Fibroblast of peridontal ligament (primary cell): ENCODE measurements at regions not wholly inside any gene's neighbourhood (a gene's known extent, or its start where the extent isn't known, plus 50 kb on each side); places are given as distances from the start of the nearest gene placed in this dataset.

ENCODE experiments used
- DNase-seq: peaks from one replicate; pipeline ENCODE4 v3.0.0-alpha.2; 2010; ENCODE audit errors: extremely low read depth

DNA sequence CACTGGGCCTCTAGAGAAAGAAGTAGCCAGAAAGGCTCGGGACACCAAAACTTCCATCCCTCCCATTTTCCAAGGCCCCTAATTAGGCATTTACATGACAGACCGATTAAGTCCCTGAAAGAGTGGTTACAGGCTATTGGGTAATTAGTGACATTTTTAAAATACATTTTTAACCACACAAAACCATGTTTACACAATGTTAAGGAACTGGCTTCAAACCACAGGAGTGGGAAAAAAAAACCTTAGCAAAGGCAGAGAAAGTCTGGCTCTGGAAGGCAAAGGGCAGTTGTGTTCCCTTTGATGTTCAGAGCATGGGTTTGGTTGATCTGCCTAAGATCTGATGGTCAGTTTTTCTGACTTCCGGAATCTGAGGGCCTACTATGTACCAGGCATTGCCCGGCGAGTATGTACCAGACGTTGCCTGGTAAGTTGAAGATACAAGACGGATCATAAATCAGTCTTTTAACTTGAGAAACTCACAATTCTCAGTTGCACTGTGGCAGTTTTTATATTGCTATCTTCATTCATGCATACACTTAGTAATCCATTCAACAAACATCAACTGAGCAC is 576.5 kb downstream of the MED13L start:
- peak; percentile 15 for DNase-seq

DNA sequence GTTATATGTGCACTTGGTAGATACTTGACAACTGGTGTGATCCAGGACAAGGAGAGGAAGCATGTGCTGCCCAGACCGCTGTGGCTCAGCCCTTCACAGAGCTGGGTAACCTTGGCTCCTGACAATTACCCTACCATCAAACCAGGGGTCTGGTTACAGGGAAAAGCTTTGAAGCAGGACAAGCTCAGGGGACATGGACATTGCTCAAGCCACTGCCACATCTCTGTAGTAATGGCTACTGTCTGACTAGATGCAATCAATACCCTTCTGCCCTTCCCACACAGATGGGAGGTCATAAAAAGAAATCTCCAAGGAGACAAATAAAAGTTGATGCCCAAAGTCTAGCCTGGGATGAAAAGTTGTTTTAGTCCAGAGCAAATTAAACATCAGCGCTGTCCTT is 577.4 kb downstream of the MED13L start:
- no peak for DNase-seq

DNA sequence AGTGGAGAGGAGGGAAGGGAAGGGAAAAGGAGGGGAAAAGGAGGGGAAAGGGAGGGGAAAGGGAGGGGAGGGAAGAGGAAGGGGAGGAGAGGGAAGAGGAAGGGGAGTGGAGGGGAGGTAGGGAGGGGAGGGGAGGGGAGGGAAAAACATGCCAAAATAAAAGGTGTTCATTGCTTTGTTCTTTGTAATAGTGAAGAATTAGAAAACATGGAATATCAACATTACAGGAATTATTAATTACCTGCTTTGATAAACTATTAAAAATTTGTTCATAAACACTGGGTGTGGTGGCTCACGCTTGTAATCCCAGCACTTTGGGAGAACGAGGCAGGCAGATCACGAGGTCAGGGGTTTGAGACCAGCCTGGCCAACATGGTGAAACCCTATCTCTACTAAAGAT is 579.2 kb downstream of the MED13L start:
- no peak for DNase-seq

DNA sequence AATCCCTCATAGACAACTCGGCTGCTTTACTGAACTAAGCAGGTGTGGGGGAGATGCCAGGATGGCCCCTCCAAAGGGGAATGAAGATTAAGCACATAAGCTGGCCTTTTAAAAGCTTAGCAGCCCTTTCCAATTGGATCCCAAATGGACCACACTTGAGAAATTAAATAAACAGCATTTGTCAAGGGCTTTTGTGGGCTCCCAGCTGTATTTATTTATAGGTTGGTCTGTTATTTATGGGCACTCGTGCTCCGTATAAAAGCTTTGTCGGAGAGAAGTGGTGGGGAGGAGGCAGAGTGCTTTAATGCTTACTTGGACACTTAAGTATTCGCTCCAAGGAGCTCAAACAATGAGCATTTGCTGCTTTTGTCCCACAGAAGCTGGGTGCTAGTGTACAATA is 580.2 kb downstream of the MED13L start:
- no peak for DNase-seq

GRCh38 chr12:115694564-115694963 is 582.9 kb downstream of the MED13L start:
- DNase-seq, result no peak

DNA sequence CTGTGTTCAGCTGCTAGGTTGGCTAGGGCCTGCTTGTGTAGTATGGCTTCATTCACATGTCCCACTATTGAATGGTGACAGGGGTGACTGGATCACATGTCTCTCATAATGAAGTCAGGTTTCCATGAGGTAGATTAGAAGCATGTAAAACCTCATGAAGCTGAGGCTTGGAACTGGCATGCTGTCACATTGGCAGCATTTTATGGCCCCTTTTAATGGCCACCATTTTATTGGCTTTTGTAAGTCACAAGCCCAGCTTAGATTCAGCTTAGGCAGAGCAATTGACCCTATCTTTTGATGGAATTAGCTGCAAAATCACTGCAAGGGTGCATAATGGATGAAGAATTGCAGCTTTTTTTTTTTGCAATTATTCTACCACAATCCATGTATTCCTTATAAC is 583.5 kb downstream of the MED13L start:
- DNase-seq, result no peak

DNA sequence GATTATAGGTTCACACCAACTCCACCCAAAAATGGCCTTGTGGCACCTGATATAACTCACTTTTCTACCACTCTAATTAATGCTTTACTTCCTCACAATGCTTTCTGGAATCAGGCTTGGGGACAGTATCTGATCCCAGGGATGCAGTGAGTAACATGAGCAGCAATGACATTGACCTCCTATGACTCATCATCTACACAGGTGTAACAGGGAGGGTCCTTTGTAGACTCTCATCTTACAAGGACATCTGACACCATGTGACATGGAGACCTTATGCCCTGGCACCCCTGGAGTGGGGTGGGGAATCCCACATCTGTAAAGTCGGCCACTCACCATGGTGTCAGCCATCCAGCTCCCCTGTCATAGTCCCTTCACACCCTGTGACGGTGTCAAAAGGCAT is 586.4 kb downstream of the MED13L start:
- no peak for DNase-seq

- DNase-seq, result no peak
Measured at GRCh38 chr12:115687094-115687493, 590.4 kb downstream of the MED13L start.

DNA sequence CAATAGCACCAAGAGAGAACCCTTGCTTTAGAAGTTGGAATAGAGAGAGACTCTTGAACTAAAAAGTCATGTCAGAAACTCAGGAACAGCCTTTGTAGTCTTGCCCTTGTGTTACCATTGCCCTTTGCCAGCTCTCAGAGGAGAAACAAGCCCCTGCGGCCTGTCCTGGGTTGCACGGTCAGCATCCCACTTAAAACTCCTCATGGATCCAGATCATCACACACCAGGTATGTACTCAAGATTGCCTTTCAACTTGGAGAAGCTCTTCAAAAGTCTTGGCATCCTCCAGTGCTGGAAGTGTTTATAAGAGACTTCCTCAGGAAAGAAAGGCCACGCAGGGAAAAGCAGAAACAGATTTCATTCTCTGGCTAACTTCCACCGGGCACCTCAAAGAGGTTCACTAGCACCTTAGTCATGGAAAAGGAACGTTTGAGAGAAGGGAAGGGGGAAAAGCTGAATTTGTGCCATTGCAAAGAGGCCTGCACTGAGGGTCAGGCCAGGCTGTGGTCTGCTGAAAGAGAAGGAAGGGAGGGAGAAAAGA is 594.2 kb downstream of the MED13L start:
- peak; percentile 1 for DNase-seq

- DNase-seq, result no peak
Measured at GRCh38 chr12:115680967-115681366, 596.5 kb downstream of the MED13L start.

GRCh38 chr12:115672506-115673080 is 604.9 kb downstream of the MED13L start:
- DNase-seq, result no peak

GRCh38 chr12:115672086-115672485 is 605.4 kb downstream of the MED13L start:
- no peak for DNase-seq

DNA sequence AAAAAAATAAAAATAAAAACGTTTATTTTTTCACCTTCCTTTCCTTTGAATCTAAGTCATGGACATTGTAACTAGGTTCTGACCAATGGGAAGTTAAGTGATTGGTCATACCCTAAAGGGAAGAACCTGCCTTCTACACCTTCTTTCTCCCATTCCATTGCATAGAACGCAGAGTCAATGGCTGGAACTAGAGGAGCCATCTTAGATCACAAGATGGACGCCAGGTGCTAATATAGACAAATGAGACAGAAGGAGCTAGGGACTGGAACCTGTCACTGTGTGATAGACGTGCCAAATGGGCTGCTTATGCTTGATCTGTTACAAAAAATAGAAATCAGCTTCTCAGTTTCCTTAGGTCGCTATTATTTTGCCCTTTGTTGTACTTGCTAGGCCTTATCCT is 606.6 kb downstream of the MED13L start:
- DNase-seq, result no peak

- DNase-seq, result no peak
Measured at GRCh38 chr12:115667116-115667515, 610.4 kb downstream of the MED13L start.

- no peak for DNase-seq
Measured at GRCh38 chr12:115666168-115666567, 611.3 kb downstream of the MED13L start.

GRCh38 chr12:115661112-115661511 is 616.4 kb downstream of the MED13L start:
- peak; percentile 51 for DNase-seq

GRCh38 chr12:115660211-115660805 is 617.2 kb downstream of the MED13L start:
- peak; percentile 42 for DNase-seq

DNA sequence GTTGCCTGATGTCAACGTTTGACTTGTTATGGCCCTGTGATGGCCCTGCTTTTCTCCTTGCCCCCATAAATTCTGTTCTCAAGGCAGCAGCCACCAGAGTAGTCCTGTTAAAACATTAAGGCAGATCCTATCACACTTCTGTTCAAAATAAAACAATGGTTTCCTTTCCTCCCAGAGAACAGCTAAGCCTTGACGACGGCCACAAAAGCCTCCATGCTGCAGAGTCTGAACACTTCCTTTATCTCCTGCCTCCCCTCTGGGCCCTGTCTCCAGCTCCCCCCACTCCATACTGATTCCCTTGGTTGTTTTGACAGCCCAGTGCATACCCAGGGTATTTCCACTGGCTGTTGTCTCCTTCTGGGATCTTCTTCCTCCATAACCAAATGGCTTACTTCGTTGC is 618.1 kb downstream of the MED13L start:
- DNase-seq, result no peak

GRCh38 chr12:115657081-115658013 is 620.1 kb downstream of the MED13L start:
- DNase-seq, result no peak

DNA sequence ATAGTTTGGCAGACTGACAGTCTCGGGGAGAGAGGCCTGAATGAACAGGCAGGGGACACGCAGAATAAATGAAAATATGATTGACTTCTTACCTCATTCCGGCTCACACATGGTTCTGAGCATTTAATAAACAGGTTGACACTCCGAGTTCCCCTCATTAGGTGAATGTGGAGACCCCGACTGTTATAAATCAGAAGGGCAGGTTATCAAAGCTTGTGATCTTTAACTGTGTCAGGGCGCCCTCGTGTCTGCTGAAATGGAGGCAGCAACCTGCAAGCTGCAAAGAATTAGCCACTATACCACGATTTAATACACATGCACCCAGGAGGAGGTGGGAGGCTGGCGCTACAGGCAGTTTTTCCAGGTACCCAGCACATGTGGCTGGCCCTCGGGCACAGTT is 627.5 kb downstream of the MED13L start:
- no peak for DNase-seq

- peak; percentile 30 for DNase-seq
Measured at GRCh38 chr12:115648463-115648862, 629.0 kb downstream of the MED13L start.

DNA sequence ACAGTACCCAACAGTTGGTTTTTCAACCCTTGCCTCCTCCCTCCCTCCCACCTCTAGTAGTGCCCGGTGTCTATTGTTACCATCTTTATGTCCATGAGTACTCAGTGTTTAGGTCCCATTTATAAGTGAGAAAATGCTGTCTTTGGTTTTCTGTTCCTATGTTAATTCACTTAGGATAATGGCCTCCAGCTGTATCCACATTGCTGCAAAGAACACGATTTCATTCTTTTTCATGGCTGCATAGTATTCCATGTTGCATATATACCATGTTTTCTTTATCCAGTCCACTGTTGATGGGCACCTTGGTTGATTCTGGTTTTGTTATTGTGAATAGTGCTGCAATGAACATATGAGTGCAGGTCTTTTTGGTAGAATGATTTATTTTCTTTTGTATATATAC is 631.3 kb downstream of the MED13L start:
- DNase-seq, result no peak
